ENCODE measurements at regions not wholly inside any gene's neighbourhood (a gene's known extent, or its start where the extent isn't known, plus 50 kb on each side); places are given as distances from the start of the nearest gene placed in this dataset.

- TF ChIP-seq TAF1 (IDR thresholded peaks at IDR 0.05; ENCODE audit: borderline replicate concordance, low read depth, low read length) (no peak), POLR2A (IDR thresholded peaks at IDR 0.05; ENCODE audit: low read depth, low read length) (no peak)
These were observed 402.5 kb downstream of the PREX1 start for GRCh38 chr20:48425321-48425720.
